ENCODE measurements at regions not wholly inside any gene's neighbourhood (a gene's known extent, or its start where the extent isn't known, plus 50 kb on each side); places are given as distances from the start of the nearest gene placed in this dataset.

DNA sequence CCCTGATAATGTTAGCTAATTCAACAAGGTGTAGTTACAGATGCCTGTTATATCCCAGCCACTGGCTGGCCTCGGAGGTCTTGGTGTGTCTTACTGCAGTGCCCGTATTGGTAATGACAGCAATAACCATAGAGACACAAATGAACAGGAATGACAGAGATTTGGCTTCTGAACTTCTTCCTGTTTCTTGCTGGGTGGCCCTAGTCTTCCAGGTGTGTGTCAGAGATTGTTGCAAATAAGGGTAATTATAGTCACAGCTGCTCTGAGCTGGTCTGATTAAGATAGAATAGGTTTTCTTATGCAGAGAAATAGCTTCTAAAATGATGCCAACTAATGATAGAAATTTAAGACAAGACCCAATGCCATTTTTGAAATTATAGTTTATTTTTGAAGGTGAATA, 64.1 kb upstream of the MAD2L1 start:
- Histone ChIP-seq H3T11ph (ENCODE audit: low read length) (no peak overlapping the region), H4K5ac (ENCODE audit: insufficient read length, low read depth, low read length) (no peak overlapping the region), H3K14ac (ENCODE audit: insufficient read depth, low read length) (no peak overlapping the region), H2AK5ac (ENCODE audit: insufficient read length, low read length) (no peak overlapping the region), H2BK5ac (ENCODE audit: insufficient read length, low read length) (no peak overlapping the region), H4K20me1 (ENCODE audit: control insufficient read depth, insufficient read depth, insufficient read length) (no peaks in the 10 kb centered on the region), H3K4me2 (ENCODE audit: insufficient read depth, insufficient read length, low read length) (no peak overlapping the region), H2BK15ac (ENCODE audit: low read depth, low read length) (no peak overlapping the region), H3K9ac (ENCODE audit: extremely low read depth, insufficient read length, low read length) (no peak overlapping the region), H4K91ac (ENCODE audit: insufficient read length, low read depth, low read length) (no peak overlapping the region), H3K27ac (ENCODE audit: insufficient read length, low read depth, low read length) (no peak overlapping the region), H4K8ac (replicated peaks; ENCODE audit: insufficient read length, low read depth, low read length) (no peak overlapping the region), H2BK12ac (ENCODE audit: insufficient read length, low read depth, low read length) (no peak overlapping the region), H3K27me3 (ENCODE audit: insufficient read depth, low read length) (no peaks in the 10 kb centered on the region), H3K79me1 (ENCODE audit: insufficient read depth, low read depth, low read length, poor library complexity, severe bottlenecking) (no peaks in the 10 kb centered on the region), H3K18ac (ENCODE audit: insufficient read length, low read depth, low read length) (no peak overlapping the region), H3K23ac (ENCODE audit: insufficient read length, low read depth, low read length) (no peak overlapping the region), H2BK20ac (ENCODE audit: low read depth, low read length, poor library complexity, severe bottlenecking) (no peak overlapping the region), H3K79me2 (ENCODE audit: insufficient read depth, low read length) (no peaks in the 10 kb centered on the region), H3K56ac (ENCODE audit: insufficient read length, low read depth, low read length) (no peak overlapping the region), H2AFZ (ENCODE audit: low read length) (no peak overlapping the region), H3K4ac (ENCODE audit: low read depth, low read length) (no peak overlapping the region), H2BK120ac (ENCODE audit: low read depth, low read length, poor library complexity, severe bottlenecking) (no peak overlapping the region), H3K23me2 (ENCODE audit: insufficient read length, low read depth, low read length, poor library complexity, severe bottlenecking) (no peaks in the 10 kb centered on the region), H3K4me1 (ENCODE audit: insufficient read depth, low read length) (no peaks in the 10 kb centered on the region), H3K9me3 (ENCODE audit: control insufficient read depth, low read depth, low read length) (no peaks in the 10 kb centered on the region)
- Mint-ChIP-seq H3K27me3 (ENCODE audit: low read depth) (no peaks in the 10 kb centered on the region), H3K27ac (no peak overlapping the region), H3K4me3 (no peak overlapping the region), H3K9me3 (no peaks in the 10 kb centered on the region), H3K36me3 (ENCODE audit: insufficient read depth in 1 of 3, low read depth in 3 of 3) (no peaks in the 10 kb centered on the region), H3K4me1 (no peaks in the 10 kb centered on the region)
- no CpG with 5 or more reads among the region's 2 CpGs for WGBS (ENCODE audit: extremely low coverage, insufficient read length, low lambda C conversion rate)
- DNase-seq: no peak
- no peak for TF ChIP-seq CTCF (conservative IDR thresholded peaks at IDR 0.05)

Measured in H9 (cell line).